ENCODE measurements at regions not wholly inside any gene's neighbourhood (a gene's known extent, or its start where the extent isn't known, plus 50 kb on each side); places are given as distances from the start of the nearest gene placed in this dataset.

DNA sequence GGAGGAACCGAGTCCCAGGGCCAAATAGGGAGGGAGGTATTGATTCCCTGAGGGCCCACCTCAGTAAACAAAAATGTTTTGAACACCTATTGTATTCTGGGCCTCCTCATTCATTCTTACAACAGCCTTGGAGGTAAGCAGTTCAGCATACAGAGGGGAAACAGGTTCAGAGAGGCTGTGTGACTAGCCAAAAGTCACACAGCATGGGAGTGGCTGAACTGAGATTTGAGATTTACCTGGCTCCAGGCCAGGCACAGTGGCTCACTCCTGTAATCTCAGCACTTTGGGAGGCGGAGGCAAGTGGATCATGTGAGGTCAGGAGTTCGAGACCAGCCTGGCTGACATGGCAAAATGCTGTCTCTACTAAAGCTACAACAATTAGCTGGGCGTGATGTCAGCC is 107.2 kb downstream of the TMEM130 start:
- TF ChIP-seq, protein P1, sequence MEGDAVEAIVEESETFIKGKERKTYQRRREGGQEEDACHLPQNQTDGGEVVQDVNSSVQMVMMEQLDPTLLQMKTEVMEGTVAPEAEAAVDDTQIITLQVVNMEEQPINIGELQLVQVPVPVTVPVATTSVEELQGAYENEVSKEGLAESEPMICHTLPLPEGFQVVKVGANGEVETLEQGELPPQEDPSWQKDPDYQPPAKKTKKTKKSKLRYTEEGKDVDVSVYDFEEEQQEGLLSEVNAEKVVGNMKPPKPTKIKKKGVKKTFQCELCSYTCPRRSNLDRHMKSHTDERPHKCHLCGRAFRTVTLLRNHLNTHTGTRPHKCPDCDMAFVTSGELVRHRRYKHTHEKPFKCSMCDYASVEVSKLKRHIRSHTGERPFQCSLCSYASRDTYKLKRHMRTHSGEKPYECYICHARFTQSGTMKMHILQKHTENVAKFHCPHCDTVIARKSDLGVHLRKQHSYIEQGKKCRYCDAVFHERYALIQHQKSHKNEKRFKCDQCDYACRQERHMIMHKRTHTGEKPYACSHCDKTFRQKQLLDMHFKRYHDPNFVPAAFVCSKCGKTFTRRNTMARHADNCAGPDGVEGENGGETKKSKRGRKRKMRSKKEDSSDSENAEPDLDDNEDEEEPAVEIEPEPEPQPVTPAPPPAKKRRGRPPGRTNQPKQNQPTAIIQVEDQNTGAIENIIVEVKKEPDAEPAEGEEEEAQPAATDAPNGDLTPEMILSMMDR (IDR thresholded peaks at IDR 0.05; ENCODE audit: low read length): no peak
- no peak for TF ChIP-seq EZH2 (optimal IDR thresholded peaks at IDR 0.05; ENCODE audit: low read depth, low read length)
- TF ChIP-seq EZH2phosphoT487 (IDR thresholded peaks at IDR 0.05; ENCODE audit: low read length): no peak

All from MM.1S (cell line).